Progenitor cell of endocrine pancreas (in vitro differentiated cells): ENCODE measurements at regions not wholly inside any gene's neighbourhood (a gene's known extent, or its start where the extent isn't known, plus 50 kb on each side); places are given as distances from the start of the nearest gene placed in this dataset.

Experiments used
- DNase-seq: peaks from one replicate; pipeline ENCODE4 v3.0.0; 2021; ENCODE audit warnings: low spot score; ENCODE audit not compliant: unreplicated experiment
- H3K27ac Mint-ChIP-seq: 2 replicates; pipeline ENCODE4 v1.8.0; 2021; ENCODE audit warnings: mild to moderate bottlenecking, moderate library complexity, mixed read lengths
- H3K27me3 Mint-ChIP-seq: 2 replicates; pipeline ENCODE4 v1.8.0; 2021; ENCODE audit warnings: mixed read lengths
- H3K36me3 Mint-ChIP-seq: 2 replicates; pipeline ENCODE4 v1.8.0; 2022; ENCODE audit warnings: mixed read lengths; ENCODE audit not compliant: insufficient read depth
- H3K4me1 Mint-ChIP-seq: 2 replicates; pipeline ENCODE4 v1.8.0; 2021; ENCODE audit warnings: low read depth, mixed read lengths
- H3K4me3 Mint-ChIP-seq: 2 replicates; pipeline ENCODE4 v1.8.0; 2021; ENCODE audit warnings: low read depth, mild to moderate bottlenecking, moderate library complexity, mixed read lengths
- H3K9me3 Mint-ChIP-seq: 2 replicates; pipeline ENCODE4 v1.8.0; 2021; ENCODE audit warnings: low read depth, mixed read lengths
- CTCF ChIP-seq: fragments of 200-600 bp; sonication (generic); IDR thresholded peaks from one replicate; pipeline ENCODE4 v1.5.0; 2021; ENCODE audit warnings: antibody characterized with exemption, mild to moderate bottlenecking; ENCODE audit not compliant: unreplicated experiment

- no peak for DNase-seq
- no peaks in the 10 kb centered on the region for H3K4me1 Mint-ChIP-seq
Measured at GRCh38 chr11:27863637-27864036, 163.4 kb upstream of the BDNF start.

GRCh38 chr11:27861706-27862430 lies 161.6 kb upstream of the BDNF start:
- no peak overlapping the region for H3K27ac Mint-ChIP-seq
- H3K36me3 Mint-ChIP-seq: no peaks in the 10 kb centered on the region
- no peak for DNase-seq
- no peaks in the 10 kb centered on the region for H3K27me3 Mint-ChIP-seq
- H3K9me3 Mint-ChIP-seq: no peaks in the 10 kb centered on the region
- H3K4me1 Mint-ChIP-seq: no peaks in the 10 kb centered on the region
- no peak overlapping the region for H3K4me3 Mint-ChIP-seq
- TF ChIP-seq CTCF: no peak

More at GRCh38 chr11:27863637-27864036, 163.4 kb upstream of the BDNF start:
- Mint-ChIP-seq H3K27ac (no peak overlapping the region), H3K4me3 (no peak overlapping the region), H3K36me3 (no peaks in the 10 kb centered on the region), H3K27me3 (no peaks in the 10 kb centered on the region), H3K9me3 (no peaks in the 10 kb centered on the region)
- no peak for TF ChIP-seq CTCF

- no peak for TF ChIP-seq CTCF
- H3K4me1 Mint-ChIP-seq: no peaks in the 10 kb centered on the region
- H3K36me3 Mint-ChIP-seq: no peaks in the 10 kb centered on the region
Measured at GRCh38 chr11:27860811-27861210, 160.6 kb upstream of the BDNF start.

GRCh38 chr11:27858866-27859265 lies 158.6 kb upstream of the BDNF start:
- Mint-ChIP-seq H3K27me3 (no peaks in the 10 kb centered on the region), H3K9me3 (no peaks in the 10 kb centered on the region), H3K27ac (no peak overlapping the region), H3K4me3 (no peak overlapping the region), H3K4me1 (no peaks in the 10 kb centered on the region), H3K36me3 (no peaks in the 10 kb centered on the region)
- no peak for DNase-seq
- TF ChIP-seq CTCF: no peak

More at GRCh38 chr11:27860811-27861210, 160.6 kb upstream of the BDNF start:
- DNase-seq: no peak
- H3K27ac Mint-ChIP-seq: no peak overlapping the region
- no peaks in the 10 kb centered on the region for H3K27me3 Mint-ChIP-seq
- H3K9me3 Mint-ChIP-seq: no peaks in the 10 kb centered on the region
- no peak overlapping the region for H3K4me3 Mint-ChIP-seq

- Mint-ChIP-seq H3K36me3 (no peaks in the 10 kb centered on the region), H3K27ac (no peak overlapping the region), H3K9me3 (no peaks in the 10 kb centered on the region), H3K4me3 (no peak overlapping the region), H3K4me1 (no peaks in the 10 kb centered on the region), H3K27me3 (no peaks in the 10 kb centered on the region)
- TF ChIP-seq CTCF: no peak
- no peak for DNase-seq
Measured at GRCh38 chr11:27857588-27857987, 157.3 kb upstream of the BDNF start.
